ENCODE measurements at regions not wholly inside any gene's neighbourhood (a gene's known extent, or its start where the extent isn't known, plus 50 kb on each side); places are given as distances from the start of the nearest gene placed in this dataset.
"Not testable (repeated sequence)": the region's sequence is repeated elsewhere in the genome, so short reads cannot be mapped to it uniquely, and the experiment has no call there.

GRCh38 chr9:63909076-63909475, 1375.9 kb downstream of the FOXD4L5 start:
- TF ChIP-seq EZH2phosphoT487 (IDR thresholded peaks at IDR 0.05; ENCODE audit: low read depth); CTCF (IDR thresholded peaks at IDR 0.05; ENCODE audit: low read depth, low read length): not testable (repeated sequence)

All from OCI-LY3 (cell line).